ENCODE measurements at regions not wholly inside any gene's neighbourhood (a gene's known extent, or its start where the extent isn't known, plus 50 kb on each side); places are given as distances from the start of the nearest gene placed in this dataset.

GRCh38 chr5:170444969-170445505, 55.9 kb upstream of the KCNMB1 start:
- H4K8ac ChIP-seq (ENCODE audit: extremely low read depth, insufficient read depth, low read length) = no peak overlapping the region
- FAIRE-seq (no peak), DNase-seq (ENCODE audit: low read depth in 1 of 2, low spot score in 2 of 2) (no peak)
- 88% methylated on average over 10 of the region's 10 CpGs; no CpG with 5 or more reads in 1 of the 2 experiments for WGBS, 2 experiments (ENCODE audit: extremely low coverage in 1 of 2, insufficient coverage in 1 of 2, insufficient read length in 1 of 2, insufficient replicate concordance in 2 of 2, low coverage in 1 of 2, low lambda C conversion rate in 2 of 2, missing lambda C conversion rate in 1 of 2)
- no peak overlapping the region for H3K4me2 ChIP-seq (ENCODE audit: insufficient read depth in 1 of 2, low read depth in 2 of 2, low read length in 2 of 2)
- H3K9ac ChIP-seq (replicated peaks in 1 of 4; ENCODE audit: extremely low read depth in 1 of 4, low read depth in 3 of 4, low read length in 3 of 4) = no peak overlapping the region
- no peak overlapping the region for H3K4ac ChIP-seq (replicated peaks; ENCODE audit: insufficient read length, low read depth, low read length)
- H4K91ac ChIP-seq (replicated peaks; ENCODE audit: insufficient read length, low read length) = no peak overlapping the region
- H3K9me3 ChIP-seq (ENCODE audit: insufficient read depth in 2 of 2, low read depth in 1 of 2, low read length in 1 of 2) = peaks cover 5 to 8% of the 10 kb centered on the region in 2 experiments; a peak in 1 of 4 replicates
- ChIA-PET POLR2A (ENCODE audit: partially characterized antibody) (interaction anchor here (1.8 kb wide), 1 partner anchor 10 kb away, joined by 3 read pairs; no protein-coding TSS in a partner anchor), CTCF (ENCODE audit: partially characterized antibody) (interaction anchor here (0.9 to 3.0 kb wide), 3 partner anchors 11 to 187 kb away, joined by 3 to 27 read pairs (median 4); no protein-coding TSS in a partner anchor)
- H2BK12ac ChIP-seq (ENCODE audit: low read depth, low read length) = no peak overlapping the region
- H4K20me1 ChIP-seq (replicated peaks in 1 of 2; ENCODE audit: control insufficient read depth in 1 of 2, insufficient read depth in 2 of 2, low read length in 2 of 2) = no peaks in the 10 kb centered on the region
- no peak overlapping the region for H2BK120ac ChIP-seq (replicated peaks; ENCODE audit: low read depth, low read length)
- H3K27me3 ChIP-seq (replicated peaks in 1 of 4; ENCODE audit: control insufficient read depth in 3 of 4, extremely low read depth in 1 of 4, insufficient read depth in 3 of 4, low read length in 3 of 4) = no peaks in the 10 kb centered on the region
- H4K5ac ChIP-seq (ENCODE audit: insufficient read length, low read depth, low read length) = no peak overlapping the region
- no peaks in the 10 kb centered on the region for H3K79me1 ChIP-seq (ENCODE audit: low read depth, low read length)
- no peak overlapping the region for H3K27ac ChIP-seq (ENCODE audit: low read depth, low read length)
- no peaks in the 10 kb centered on the region for H3K23me2 ChIP-seq (ENCODE audit: low read depth, low read length)
- H3K14ac ChIP-seq (ENCODE audit: insufficient read length) = no peak overlapping the region
- no peak overlapping the region for H3K18ac ChIP-seq (ENCODE audit: extremely low read depth, low read length)
- H3K23ac ChIP-seq (ENCODE audit: insufficient read length) = no peak overlapping the region
- no peak overlapping the region for H2BK5ac ChIP-seq (ENCODE audit: low read depth, low read length)
- H3K4me3 ChIP-seq (ENCODE audit: extremely low read depth in 1 of 4, insufficient read depth in 2 of 4, low read depth in 3 of 4, low read length in 4 of 4) = no peak overlapping the region
- H2AK5ac ChIP-seq (ENCODE audit: low read depth, low read length) = no peak overlapping the region
- H3K56ac ChIP-seq (replicated peaks; ENCODE audit: insufficient read length, low read depth, low read length) = no peak overlapping the region
- H2BK15ac ChIP-seq (ENCODE audit: low read length) = no peak overlapping the region
- peaks cover 0 to 1% (median 0%) of the 10 kb centered on the region in 4 experiments; a peak in 3 of 7 replicates for H3K4me1 ChIP-seq (replicated peaks in 1 of 4; ENCODE audit: control insufficient read depth in 3 of 4, insufficient read depth in 4 of 4, low read length in 3 of 4)
- H3K36me3 ChIP-seq (ENCODE audit: control insufficient read depth in 2 of 4, insufficient read depth in 4 of 4, low read length in 3 of 4) = no peaks in the 10 kb centered on the region
- no peaks in the 10 kb centered on the region for H3K79me2 ChIP-seq (ENCODE audit: control insufficient read depth in 1 of 2, insufficient read depth in 2 of 2, low read length in 2 of 2)
- no peak overlapping the region for H2BK20ac ChIP-seq (ENCODE audit: low read length)
- H2AFZ ChIP-seq (ENCODE audit: low read length) = no peak overlapping the region
- no peak for TF ChIP-seq GABPA (IDR thresholded peaks at IDR 0.05; ENCODE audit: borderline replicate concordance, insufficient read depth, low read length)
- TF ChIP-seq TAF7 (optimal IDR thresholded peaks at IDR 0.05; ENCODE audit: borderline replicate concordance, low read depth, low read length) = no peak
- TF ChIP-seq HDAC2 (IDR thresholded peaks at IDR 0.05; ENCODE audit: borderline replicate concordance in 1 of 2, low read depth in 2 of 2, low read length in 2 of 2) = no peak
- no peak for TF ChIP-seq POLR2A (IDR thresholded peaks at IDR 0.05; ENCODE audit: control extremely low read depth in 1 of 2, low read depth in 2 of 2, low read length in 2 of 2)
- TF ChIP-seq KDM1A (IDR thresholded peaks at IDR 0.05; ENCODE audit: borderline replicate concordance, low read length) = no peak
- no peak for TF ChIP-seq PHF8 (conservative IDR thresholded peaks at IDR 0.05; ENCODE audit: low read depth, low read length)
- no peak for TF ChIP-seq KDM4A (IDR thresholded peaks at IDR 0.05; ENCODE audit: low read depth, low read length, severe bottlenecking)
- no peak for TF ChIP-seq USF2 (IDR thresholded peaks at IDR 0.05; ENCODE audit: low read length)
- peak; percentile 46; the same call in 1 of the 2 replicates for TF ChIP-seq MAX (IDR thresholded peaks at IDR 0.05)
- TF ChIP-seq E2F6 (IDR thresholded peaks at IDR 0.05) = peak; percentile 95
- TF ChIP-seq NRF1 (IDR thresholded peaks at IDR 0.05; ENCODE audit: low read depth, low read length) = no peak

All from H1 (cell line).